HG02588 (cell line): ENCODE measurements at regions not wholly inside any gene's neighbourhood (a gene's known extent, or its start where the extent isn't known, plus 50 kb on each side); places are given as distances from the start of the nearest gene placed in this dataset.
A peak's percentile ranks its signal among the peaks of the same experiment; 100 is the strongest.

ENCODE experiments used
- ATAC-seq: cut with Tn5 transposase; IDR thresholded peaks from one replicate; pipeline ENCODE4 v1.9.1; 2021; ENCODE audit warnings: mild to moderate bottlenecking, moderate library complexity; ENCODE audit not compliant: unreplicated experiment

- ATAC-seq: peak; percentile 96
These were observed 535.6 kb downstream of the INSC start for GRCh38 chr11:15650105-15650938.

GRCh38 chr11:15651033-15651432 is 536.3 kb downstream of the INSC start:
- ATAC-seq: no peak

GRCh38 chr11:15651816-15652215 is 537.1 kb downstream of the INSC start:
- ATAC-seq: no peak

- ATAC-seq: no peak
These were observed 538.5 kb downstream of the INSC start for GRCh38 chr11:15653191-15653710.

GRCh38 chr11:15654451-15654850 is 539.7 kb downstream of the INSC start:
- no peak for ATAC-seq

- ATAC-seq: no peak
These were observed 540.8 kb downstream of the INSC start for GRCh38 chr11:15655552-15655951.

GRCh38 chr11:15657264-15657663 is 542.5 kb downstream of the INSC start:
- no peak for ATAC-seq

GRCh38 chr11:15660496-15660895 is 545.8 kb downstream of the INSC start:
- ATAC-seq: no peak

- ATAC-seq: no peak
These were observed 547.6 kb downstream of the INSC start for GRCh38 chr11:15662285-15662684.

GRCh38 chr11:15663777-15664218 is 549.1 kb downstream of the INSC start:
- no peak for ATAC-seq

GRCh38 chr11:15665368-15665871 is 550.7 kb downstream of the INSC start:
- ATAC-seq: no peak

GRCh38 chr11:15667127-15667725 is 552.5 kb downstream of the INSC start:
- no peak for ATAC-seq

- ATAC-seq: no peak
These were observed 554.0 kb downstream of the INSC start for GRCh38 chr11:15668718-15669117.

- ATAC-seq: no peak
These were observed 555.9 kb downstream of the INSC start for GRCh38 chr11:15670520-15671070.

- no peak for ATAC-seq
These were observed 556.5 kb downstream of the INSC start for GRCh38 chr11:15671216-15671615.

- ATAC-seq: no peak
These were observed 558.1 kb downstream of the INSC start for GRCh38 chr11:15672825-15673224.

GRCh38 chr11:15673408-15673831 is 558.7 kb downstream of the INSC start:
- ATAC-seq: no peak

GRCh38 chr11:15674756-15675155 is 560.0 kb downstream of the INSC start:
- ATAC-seq: no peak

- ATAC-seq: no peak
These were observed 561.0 kb downstream of the INSC start for GRCh38 chr11:15675683-15676082.

- no peak for ATAC-seq
These were observed 562.5 kb downstream of the INSC start for GRCh38 chr11:15677181-15677580.

- ATAC-seq: no peak
These were observed 568.8 kb downstream of the INSC start for GRCh38 chr11:15683528-15683927.

- no peak for ATAC-seq
These were observed 570.6 kb downstream of the INSC start for GRCh38 chr11:15685306-15685705.
